ENCODE measurements at regions not wholly inside any gene's neighbourhood (a gene's known extent, or its start where the extent isn't known, plus 50 kb on each side); places are given as distances from the start of the nearest gene placed in this dataset.

- no peaks in the 10 kb centered on the region for H3F3A ChIP-seq (ENCODE audit: control insufficient read depth, insufficient read depth)
- H3K36me3 ChIP-seq (ENCODE audit: control insufficient read depth, low read length) = no peaks in the 10 kb centered on the region
- no peaks in the 10 kb centered on the region for H3K9me3 ChIP-seq (ENCODE audit: control insufficient read depth, insufficient read depth, low read length)
- TF ChIP-seq CTCF (IDR thresholded peaks at IDR 0.05; ENCODE audit: low read depth, low read length, poor library complexity, severe bottlenecking) (no peak), EZH2phosphoT487 (IDR thresholded peaks at IDR 0.05; ENCODE audit: borderline replicate concordance, low read length) (no peak)
- H3K4me2 ChIP-seq (ENCODE audit: low read length) = no peak overlapping the region
- H3K27ac ChIP-seq (ENCODE audit: low read depth, low read length) = no peak overlapping the region
- peaks cover 5% of the 10 kb centered on the region; the same call in 1 of the 2 replicates for H3K27me3 ChIP-seq (ENCODE audit: control insufficient read depth, low read length)
- H3K79me2 ChIP-seq (ENCODE audit: control insufficient read depth, low read length) = no peaks in the 10 kb centered on the region
- H4K20me1 ChIP-seq (ENCODE audit: control insufficient read depth, insufficient read depth, low read depth, low read length) = no peaks in the 10 kb centered on the region
- no peaks in the 10 kb centered on the region for H3K9me2 ChIP-seq (replicated peaks; ENCODE audit: control insufficient read depth, low read length)
- H3K4me3 ChIP-seq (ENCODE audit: low read length) = no peak overlapping the region
- peaks cover 16% of the 10 kb centered on the region for H3K4me1 ChIP-seq (ENCODE audit: control insufficient read depth, low read length)
These were observed 136.7 kb upstream of the GSE1 start for GRCh38 chr16:85476389-85476788.

GRCh38 chr16:85477801-85478363, 135.2 kb upstream of the GSE1 start:
- Histone ChIP-seq H3K27me3 (ENCODE audit: control insufficient read depth, low read length) (0 out of 2 replicates have a peak, but pooled peaks cover 3% of the 10 kb centered on the region), H3K27ac (ENCODE audit: low read depth, low read length) (no peak overlapping the region), H3K4me3 (ENCODE audit: low read length) (no peak overlapping the region), H3K9me2 (replicated peaks; ENCODE audit: control insufficient read depth, low read length) (no peaks in the 10 kb centered on the region), H3K9me3 (ENCODE audit: control insufficient read depth, insufficient read depth, low read length) (no peaks in the 10 kb centered on the region), H3K4me2 (ENCODE audit: low read length) (no peak overlapping the region), H3K36me3 (ENCODE audit: control insufficient read depth, low read length) (no peaks in the 10 kb centered on the region), H4K20me1 (ENCODE audit: control insufficient read depth, insufficient read depth, low read depth, low read length) (no peaks in the 10 kb centered on the region), H3F3A (ENCODE audit: control insufficient read depth, insufficient read depth) (no peaks in the 10 kb centered on the region), H3K79me2 (ENCODE audit: control insufficient read depth, low read length) (no peaks in the 10 kb centered on the region), H3K4me1 (ENCODE audit: control insufficient read depth, low read length) (peaks cover 16% of the 10 kb centered on the region)
- TF ChIP-seq CTCF (IDR thresholded peaks at IDR 0.05; ENCODE audit: low read depth, low read length, poor library complexity, severe bottlenecking) (no peak), EZH2phosphoT487 (IDR thresholded peaks at IDR 0.05; ENCODE audit: borderline replicate concordance, low read length) (no peak)

- TF ChIP-seq CTCF (IDR thresholded peaks at IDR 0.05; ENCODE audit: low read depth, low read length, poor library complexity, severe bottlenecking) = peak; percentile 50
- TF ChIP-seq EZH2phosphoT487 (IDR thresholded peaks at IDR 0.05; ENCODE audit: borderline replicate concordance, low read length) = no peak
These were observed 133.0 kb upstream of the GSE1 start for GRCh38 chr16:85479972-85480726.

More at GRCh38 chr16:85479972-85480726, 133.0 kb upstream of the GSE1 start:
- Histone ChIP-seq H3K4me2 (ENCODE audit: low read length) (peak overlapping the region; percentile 55), H3K4me3 (ENCODE audit: low read length) (0 out of 2 replicates have a peak overlapping the region, but pooled peaks have one; percentile 22), H3K79me2 (ENCODE audit: control insufficient read depth, low read length) (no peaks in the 10 kb centered on the region), H3K4me1 (ENCODE audit: control insufficient read depth, low read length) (peaks cover 16% of the 10 kb centered on the region), H3K9me3 (ENCODE audit: control insufficient read depth, insufficient read depth, low read length) (no peaks in the 10 kb centered on the region), H4K20me1 (ENCODE audit: control insufficient read depth, insufficient read depth, low read depth, low read length) (no peaks in the 10 kb centered on the region), H3F3A (ENCODE audit: control insufficient read depth, insufficient read depth) (no peaks in the 10 kb centered on the region), H3K36me3 (ENCODE audit: control insufficient read depth, low read length) (no peaks in the 10 kb centered on the region), H3K27ac (ENCODE audit: low read depth, low read length) (no peak overlapping the region), H3K27me3 (ENCODE audit: control insufficient read depth, low read length) (0 out of 2 replicates have a peak, but pooled peaks cover 3% of the 10 kb centered on the region), H3K9me2 (replicated peaks; ENCODE audit: control insufficient read depth, low read length) (no peaks in the 10 kb centered on the region)
